ENCODE measurements at regions not wholly inside any gene's neighbourhood (a gene's known extent, or its start where the extent isn't known, plus 50 kb on each side); places are given as distances from the start of the nearest gene placed in this dataset.

DNA sequence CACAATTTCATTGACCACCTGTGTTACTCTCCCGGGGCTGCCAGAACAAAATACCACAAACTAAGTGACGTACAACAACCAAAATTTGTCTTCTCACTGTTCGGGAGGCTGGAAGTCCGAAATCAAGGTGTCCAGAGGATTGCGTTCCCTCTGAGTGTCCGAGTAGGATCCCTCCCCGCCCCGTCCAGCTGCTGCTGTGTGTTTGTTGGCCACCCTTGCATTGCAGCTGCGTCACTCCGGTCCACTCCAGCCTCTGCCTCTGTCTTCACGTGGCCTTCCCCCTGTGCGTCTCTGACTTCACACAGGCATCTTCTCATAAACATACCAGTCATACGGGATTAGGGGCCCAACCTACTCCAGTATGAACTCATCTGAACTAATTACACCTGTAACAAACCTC, 251.8 kb upstream of the SMIM21 start:
- no peaks in the 10 kb centered on the region for H3K36me3 ChIP-seq (ENCODE audit: insufficient read depth)
- no peak overlapping the region for H3K27ac ChIP-seq (ENCODE audit: low read depth)
- no peaks in the 10 kb centered on the region for H3K4me1 ChIP-seq (ENCODE audit: insufficient read depth)
- DNase-seq (ENCODE audit: low spot score) (no peak), ATAC-seq (no peak)
- no peak overlapping the region for H3K4me3 Mint-ChIP-seq
- H3F3A ChIP-seq (replicated peaks; ENCODE audit: low read depth): no peaks in the 10 kb centered on the region
- no peak overlapping the region; the same call in 1 of the 2 replicates for H3K27ac Mint-ChIP-seq
- no peaks in the 10 kb centered on the region; the same call in 1 of the 3 replicates for H3K9me3 Mint-ChIP-seq
- TF ChIP-seq JUNB (IDR thresholded peaks at IDR 0.05; ENCODE audit: unreplicated experiment) (no peak), ZNF331 (CRISPR knock-in tag; IDR thresholded peaks at IDR 0.05; ENCODE audit: low read depth) (no peak), NANOG (IDR thresholded peaks at IDR 0.05; ENCODE audit: borderline replicate concordance) (no peak), EZH2phosphoT487 (IDR thresholded peaks at IDR 0.05; ENCODE audit: unreplicated experiment) (no peak), CREB1 (CRISPR knock-in tag; IDR thresholded peaks at IDR 0.05; ENCODE audit: low read depth) (no peak), POLR2AphosphoS5 (IDR thresholded peaks at IDR 0.05; ENCODE audit: low read depth) (no peak), STAT1 (IDR thresholded peaks at IDR 0.05; ENCODE audit: unreplicated experiment) (no peak), EZH2 (IDR thresholded peaks at IDR 0.05; ENCODE audit: low read depth, unreplicated experiment) (no peak), ZNF114 (CRISPR knock-in tag; IDR thresholded peaks at IDR 0.05) (no peak)
- TF ChIP-seq, protein P1, sequence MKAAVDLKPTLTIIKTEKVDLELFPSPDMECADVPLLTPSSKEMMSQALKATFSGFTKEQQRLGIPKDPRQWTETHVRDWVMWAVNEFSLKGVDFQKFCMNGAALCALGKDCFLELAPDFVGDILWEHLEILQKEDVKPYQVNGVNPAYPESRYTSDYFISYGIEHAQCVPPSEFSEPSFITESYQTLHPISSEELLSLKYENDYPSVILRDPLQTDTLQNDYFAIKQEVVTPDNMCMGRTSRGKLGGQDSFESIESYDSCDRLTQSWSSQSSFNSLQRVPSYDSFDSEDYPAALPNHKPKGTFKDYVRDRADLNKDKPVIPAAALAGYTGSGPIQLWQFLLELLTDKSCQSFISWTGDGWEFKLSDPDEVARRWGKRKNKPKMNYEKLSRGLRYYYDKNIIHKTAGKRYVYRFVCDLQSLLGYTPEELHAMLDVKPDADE (IDR thresholded peaks at IDR 0.05): no peak
- TF ChIP-seq, protein P2, sequence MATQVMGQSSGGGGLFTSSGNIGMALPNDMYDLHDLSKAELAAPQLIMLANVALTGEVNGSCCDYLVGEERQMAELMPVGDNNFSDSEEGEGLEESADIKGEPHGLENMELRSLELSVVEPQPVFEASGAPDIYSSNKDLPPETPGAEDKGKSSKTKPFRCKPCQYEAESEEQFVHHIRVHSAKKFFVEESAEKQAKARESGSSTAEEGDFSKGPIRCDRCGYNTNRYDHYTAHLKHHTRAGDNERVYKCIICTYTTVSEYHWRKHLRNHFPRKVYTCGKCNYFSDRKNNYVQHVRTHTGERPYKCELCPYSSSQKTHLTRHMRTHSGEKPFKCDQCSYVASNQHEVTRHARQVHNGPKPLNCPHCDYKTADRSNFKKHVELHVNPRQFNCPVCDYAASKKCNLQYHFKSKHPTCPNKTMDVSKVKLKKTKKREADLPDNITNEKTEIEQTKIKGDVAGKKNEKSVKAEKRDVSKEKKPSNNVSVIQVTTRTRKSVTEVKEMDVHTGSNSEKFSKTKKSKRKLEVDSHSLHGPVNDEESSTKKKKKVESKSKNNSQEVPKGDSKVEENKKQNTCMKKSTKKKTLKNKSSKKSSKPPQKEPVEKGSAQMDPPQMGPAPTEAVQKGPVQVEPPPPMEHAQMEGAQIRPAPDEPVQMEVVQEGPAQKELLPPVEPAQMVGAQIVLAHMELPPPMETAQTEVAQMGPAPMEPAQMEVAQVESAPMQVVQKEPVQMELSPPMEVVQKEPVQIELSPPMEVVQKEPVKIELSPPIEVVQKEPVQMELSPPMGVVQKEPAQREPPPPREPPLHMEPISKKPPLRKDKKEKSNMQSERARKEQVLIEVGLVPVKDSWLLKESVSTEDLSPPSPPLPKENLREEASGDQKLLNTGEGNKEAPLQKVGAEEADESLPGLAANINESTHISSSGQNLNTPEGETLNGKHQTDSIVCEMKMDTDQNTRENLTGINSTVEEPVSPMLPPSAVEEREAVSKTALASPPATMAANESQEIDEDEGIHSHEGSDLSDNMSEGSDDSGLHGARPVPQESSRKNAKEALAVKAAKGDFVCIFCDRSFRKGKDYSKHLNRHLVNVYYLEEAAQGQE (IDR thresholded peaks at IDR 0.05; ENCODE audit: unreplicated experiment): no peak
- TF ChIP-seq, protein P3, sequence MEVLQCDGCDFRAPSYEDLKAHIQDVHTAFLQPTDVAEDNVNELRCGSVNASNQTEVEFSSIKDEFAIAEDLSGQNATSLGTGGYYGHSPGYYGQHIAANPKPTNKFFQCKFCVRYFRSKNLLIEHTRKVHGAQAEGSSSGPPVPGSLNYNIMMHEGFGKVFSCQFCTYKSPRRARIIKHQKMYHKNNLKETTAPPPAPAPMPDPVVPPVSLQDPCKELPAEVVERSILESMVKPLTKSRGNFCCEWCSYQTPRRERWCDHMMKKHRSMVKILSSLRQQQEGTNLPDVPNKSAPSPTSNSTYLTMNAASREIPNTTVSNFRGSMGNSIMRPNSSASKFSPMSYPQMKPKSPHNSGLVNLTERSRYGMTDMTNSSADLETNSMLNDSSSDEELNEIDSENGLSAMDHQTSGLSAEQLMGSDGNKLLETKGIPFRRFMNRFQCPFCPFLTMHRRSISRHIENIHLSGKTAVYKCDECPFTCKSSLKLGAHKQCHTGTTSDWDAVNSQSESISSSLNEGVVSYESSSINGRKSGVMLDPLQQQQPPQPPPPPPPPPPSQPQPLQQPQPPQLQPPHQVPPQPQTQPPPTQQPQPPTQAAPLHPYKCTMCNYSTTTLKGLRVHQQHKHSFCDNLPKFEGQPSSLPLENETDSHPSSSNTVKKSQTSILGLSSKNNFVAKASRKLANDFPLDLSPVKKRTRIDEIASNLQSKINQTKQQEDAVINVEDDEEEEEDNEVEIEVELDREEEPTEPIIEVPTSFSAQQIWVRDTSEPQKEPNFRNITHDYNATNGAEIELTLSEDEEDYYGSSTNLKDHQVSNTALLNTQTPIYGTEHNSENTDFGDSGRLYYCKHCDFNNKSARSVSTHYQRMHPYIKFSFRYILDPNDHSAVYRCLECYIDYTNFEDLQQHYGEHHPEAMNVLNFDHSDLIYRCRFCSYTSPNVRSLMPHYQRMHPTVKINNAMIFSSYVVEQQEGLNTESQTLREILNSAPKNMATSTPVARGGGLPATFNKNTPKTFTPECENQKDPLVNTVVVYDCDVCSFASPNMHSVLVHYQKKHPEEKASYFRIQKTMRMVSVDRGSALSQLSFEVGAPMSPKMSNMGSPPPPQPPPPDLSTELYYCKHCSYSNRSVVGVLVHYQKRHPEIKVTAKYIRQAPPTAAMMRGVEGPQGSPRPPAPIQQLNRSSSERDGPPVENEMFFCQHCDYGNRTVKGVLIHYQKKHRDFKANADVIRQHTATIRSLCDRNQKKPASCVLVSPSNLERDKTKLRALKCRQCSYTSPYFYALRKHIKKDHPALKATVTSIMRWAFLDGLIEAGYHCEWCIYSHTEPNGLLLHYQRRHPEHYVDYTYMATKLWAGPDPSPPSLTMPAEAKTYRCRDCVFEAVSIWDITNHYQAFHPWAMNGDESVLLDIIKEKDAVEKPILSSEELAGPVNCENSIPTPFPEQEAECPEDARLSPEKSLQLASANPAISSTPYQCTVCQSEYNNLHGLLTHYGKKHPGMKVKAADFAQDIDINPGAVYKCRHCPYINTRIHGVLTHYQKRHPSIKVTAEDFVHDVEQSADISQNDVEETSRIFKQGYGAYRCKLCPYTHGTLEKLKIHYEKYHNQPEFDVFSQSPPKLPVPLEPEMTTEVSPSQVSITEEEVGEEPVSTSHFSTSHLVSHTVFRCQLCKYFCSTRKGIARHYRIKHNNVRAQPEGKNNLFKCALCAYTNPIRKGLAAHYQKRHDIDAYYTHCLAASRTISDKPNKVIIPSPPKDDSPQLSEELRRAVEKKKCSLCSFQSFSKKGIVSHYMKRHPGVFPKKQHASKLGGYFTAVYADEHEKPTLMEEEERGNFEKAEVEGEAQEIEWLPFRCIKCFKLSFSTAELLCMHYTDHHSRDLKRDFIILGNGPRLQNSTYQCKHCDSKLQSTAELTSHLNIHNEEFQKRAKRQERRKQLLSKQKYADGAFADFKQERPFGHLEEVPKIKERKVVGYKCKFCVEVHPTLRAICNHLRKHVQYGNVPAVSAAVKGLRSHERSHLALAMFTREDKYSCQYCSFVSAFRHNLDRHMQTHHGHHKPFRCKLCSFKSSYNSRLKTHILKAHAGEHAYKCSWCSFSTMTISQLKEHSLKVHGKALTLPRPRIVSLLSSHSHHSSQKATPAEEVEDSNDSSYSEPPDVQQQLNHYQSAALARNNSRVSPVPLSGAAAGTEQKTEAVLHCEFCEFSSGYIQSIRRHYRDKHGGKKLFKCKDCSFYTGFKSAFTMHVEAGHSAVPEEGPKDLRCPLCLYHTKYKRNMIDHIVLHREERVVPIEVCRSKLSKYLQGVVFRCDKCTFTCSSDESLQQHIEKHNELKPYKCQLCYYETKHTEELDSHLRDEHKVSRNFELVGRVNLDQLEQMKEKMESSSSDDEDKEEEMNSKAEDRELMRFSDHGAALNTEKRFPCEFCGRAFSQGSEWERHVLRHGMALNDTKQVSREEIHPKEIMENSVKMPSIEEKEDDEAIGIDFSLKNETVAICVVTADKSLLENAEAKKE (CRISPR knock-in tag; IDR thresholded peaks at IDR 0.05): no peak
- TF ChIP-seq, protein P4, sequence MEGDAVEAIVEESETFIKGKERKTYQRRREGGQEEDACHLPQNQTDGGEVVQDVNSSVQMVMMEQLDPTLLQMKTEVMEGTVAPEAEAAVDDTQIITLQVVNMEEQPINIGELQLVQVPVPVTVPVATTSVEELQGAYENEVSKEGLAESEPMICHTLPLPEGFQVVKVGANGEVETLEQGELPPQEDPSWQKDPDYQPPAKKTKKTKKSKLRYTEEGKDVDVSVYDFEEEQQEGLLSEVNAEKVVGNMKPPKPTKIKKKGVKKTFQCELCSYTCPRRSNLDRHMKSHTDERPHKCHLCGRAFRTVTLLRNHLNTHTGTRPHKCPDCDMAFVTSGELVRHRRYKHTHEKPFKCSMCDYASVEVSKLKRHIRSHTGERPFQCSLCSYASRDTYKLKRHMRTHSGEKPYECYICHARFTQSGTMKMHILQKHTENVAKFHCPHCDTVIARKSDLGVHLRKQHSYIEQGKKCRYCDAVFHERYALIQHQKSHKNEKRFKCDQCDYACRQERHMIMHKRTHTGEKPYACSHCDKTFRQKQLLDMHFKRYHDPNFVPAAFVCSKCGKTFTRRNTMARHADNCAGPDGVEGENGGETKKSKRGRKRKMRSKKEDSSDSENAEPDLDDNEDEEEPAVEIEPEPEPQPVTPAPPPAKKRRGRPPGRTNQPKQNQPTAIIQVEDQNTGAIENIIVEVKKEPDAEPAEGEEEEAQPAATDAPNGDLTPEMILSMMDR (conservative IDR thresholded peaks at IDR 0.05; ENCODE audit: low read depth in 2 of 2): no peak
- no peak overlapping the region for H3K4me2 ChIP-seq
- H3K27me3 ChIP-seq (ENCODE audit: insufficient read depth): no peaks in the 10 kb centered on the region
- no peaks in the 10 kb centered on the region for H3K36me3 Mint-ChIP-seq (ENCODE audit: low read depth)
- peaks cover 8% of the 10 kb centered on the region; the same call in 2 of the 3 replicates for H3K4me1 Mint-ChIP-seq
- no peak overlapping the region for H3K4me3 ChIP-seq
- H3K79me2 ChIP-seq (replicated peaks; ENCODE audit: insufficient read depth): no peaks in the 10 kb centered on the region
- H3K9me2 ChIP-seq (ENCODE audit: insufficient read depth): no peaks in the 10 kb centered on the region
- H2AFZ ChIP-seq: no peak overlapping the region
- no peaks in the 10 kb centered on the region for H4K20me1 ChIP-seq (replicated peaks; ENCODE audit: insufficient read depth)
- no peaks in the 10 kb centered on the region for H3K27me3 Mint-ChIP-seq (ENCODE audit: insufficient read depth, low read depth, poor library complexity)

Data from GM23338 (cell line).